A549 (cell line): ENCODE measurements at regions not wholly inside any gene's neighbourhood (a gene's known extent, or its start where the extent isn't known, plus 50 kb on each side); places are given as distances from the start of the nearest gene placed in this dataset.

ENCODE experiments used
- ATAC-seq, 2 experiments: fragments of 200-7000 bp in 1 of 2; fragments of >200 bp in 1 of 2; cut with Nextera tagmentation in 1 of 2; cut with Tn5 transposase in 1 of 2; 3 replicates each; pipeline versions ENCODE4 v1.8.0 to v1.9.1; 2018 to 2020; ENCODE audit warnings: mild to moderate bottlenecking in 1 of 2, moderate library complexity in 1 of 2
- CTCF ChIA-PET: fragments of 300-600 bp; sonication (Branson Sonifier 250); formaldehyde crosslinking; extraction: SDS; loops from one replicate; lab custom pipeline; 2021; ENCODE audit warnings: antibody characterized with exemption, inconsistent platforms; lab: Yijun Ruan, JAX
- POLR2A ChIA-PET: fragments of 350-600 bp; formaldehyde crosslinking; extraction: SDS; loops from one replicate; lab custom pipeline; 2021; ENCODE audit warnings: antibody characterized with exemption, inconsistent platforms; lab: Yijun Ruan, JAX
- DNase-seq, 2 experiments: peaks; one replicate each; pipeline versions ENCODE4 v3.0.0 to v3.0.0-alpha.2; 2011 to 2016; ENCODE audit warnings: low read depth in 1 of 2, low spot score in 1 of 2
- FAIRE-seq: peaks from 2 replicates; lab custom pipeline; 2011; peaks lifted over from hg19 to GRCh38; lab: Jason Lieb, UNC
- H3K27ac ChIP-seq, 2 experiments: fragments of >200 bp; sonication (Bioruptor Twin); formaldehyde crosslinking; 3 replicates each; pipeline ENCODE4 v1.5.1; 2016 to 2017
- H3K4me1 ChIP-seq: fragments of >200 bp; sonication (Bioruptor Twin); formaldehyde crosslinking; 3 replicates; pipeline ENCODE4 v1.6.1; 2016
- H3K4me2 ChIP-seq: fragments of >200 bp; sonication (Bioruptor Twin); formaldehyde crosslinking; 3 replicates; pipeline ENCODE4 v1.6.1; 2016
- H3K4me3 ChIP-seq: fragments of >200 bp; sonication (Bioruptor Twin); formaldehyde crosslinking; 3 replicates; pipeline ENCODE4 v1.5.1; 2016
- H3K9me3 ChIP-seq: fragments of >200 bp; sonication (Bioruptor Twin); formaldehyde crosslinking; 3 replicates; pipeline ENCODE4 v1.6.1; 2016
- BCL3 ChIP-seq: fragments of >200 bp; sonication (Bioruptor Twin); formaldehyde crosslinking; IDR thresholded peaks from 3 replicates; pipeline ENCODE4 v1.6.1; 2016
- CHD2 ChIP-seq: fragments of 150-350 bp; IDR thresholded peaks from 2 replicates; pipeline ENCODE4 v1.6.1; 2014; ENCODE audit warnings: low read length; ENCODE audit not compliant: partially characterized antibody
- ELK1 ChIP-seq: fragments of 150-350 bp; IDR thresholded peaks from 2 replicates; pipeline ENCODE4 v1.6.1; 2014; ENCODE audit warnings: low read depth, mild to moderate bottlenecking, low read length
- EP300 ChIP-seq, 2 experiments: fragments of >200 bp; sonication (Bioruptor Twin); formaldehyde crosslinking; IDR thresholded peaks; 2 replicates in 1 of 2; 3 replicates in 1 of 2; pipeline ENCODE4 v1.6.1; 2016 to 2017
- FOSB ChIP-seq: fragments of 250-450 bp; sonication (Bioruptor Pico); IDR thresholded peaks from 2 replicates; pipeline ENCODE4 v1.5.0; 2020; ENCODE audit warnings: mild to moderate bottlenecking, moderate library complexity
- FOSL2 ChIP-seq, 2 experiments: fragments of 450-650 bp in 1 of 2; fragments of >200 bp in 1 of 2; sonication (Bioruptor Twin) in 1 of 2; formaldehyde crosslinking; IDR thresholded peaks; 2 replicates each; pipeline versions ENCODE4 v1.5.0 to v1.6.1; 2016 to 2020; ENCODE audit warnings: mild to moderate bottlenecking in 1 of 2, moderate library complexity in 1 of 2
- GATA3 ChIP-seq: IDR thresholded peaks from 2 replicates; pipeline ENCODE4 v1.6.1; 2012; ENCODE audit warnings: borderline replicate concordance
- HOXA7 ChIP-seq: fragments of 250-450 bp; sonication (Bioruptor Pico); IDR thresholded peaks from 2 replicates; pipeline ENCODE4 v1.5.0; 2020; ENCODE audit warnings: mild to moderate bottlenecking, moderate library complexity
- HOXB13 ChIP-seq: fragments of 250-450 bp; sonication (Bioruptor Pico); IDR thresholded peaks from 2 replicates; pipeline ENCODE4 v1.5.0; 2020; ENCODE audit warnings: low read depth, mild to moderate bottlenecking, moderate library complexity
- JUNB ChIP-seq: fragments of >200 bp; sonication (Bioruptor Twin); formaldehyde crosslinking; IDR thresholded peaks from 2 replicates; pipeline ENCODE4 v1.6.1; 2016
- KDM5A ChIP-seq: fragments of 200-600 bp; sonication (generic); IDR thresholded peaks from 2 replicates; pipeline ENCODE4 v1.6.1; 2016; ENCODE audit warnings: antibody characterized with exemption, mild to moderate bottlenecking
- MAFK ChIP-seq: fragments of 450-650 bp; IDR thresholded peaks from 2 replicates; pipeline ENCODE4 v1.6.1; 2014; ENCODE audit not compliant: partially characterized antibody
- MYC ChIP-seq: IDR thresholded peaks from 2 replicates; pipeline ENCODE4 v1.6.1; 2012; ENCODE audit warnings: mild to moderate bottlenecking, inconsistent platforms, low read length, improper control_type of control experiment, borderline replicate concordance
- NPAS2 ChIP-seq: fragments of 250-450 bp; sonication (Bioruptor Pico); IDR thresholded peaks from 2 replicates; pipeline ENCODE4 v1.8.0; 2022; ENCODE audit warnings: mild to moderate bottlenecking, moderate library complexity, borderline replicate concordance
- PHF8 ChIP-seq: fragments of 200-600 bp; sonication (generic); IDR thresholded peaks from 2 replicates; pipeline ENCODE4 v1.6.1; 2016; ENCODE audit warnings: low read depth, mild to moderate bottlenecking, antibody characterized with exemption, moderate library complexity, borderline replicate concordance
- POLR2A ChIP-seq: IDR thresholded peaks from 2 replicates; pipeline ENCODE4 v1.6.1; 2012; ENCODE audit warnings: mild to moderate bottlenecking, low read length
- RCOR1 ChIP-seq: fragments of 150-350 bp; IDR thresholded peaks from 2 replicates; pipeline ENCODE4 v1.6.1; 2014; ENCODE audit warnings: antibody characterized with exemption, low read length, low read depth
- REST ChIP-seq: fragments of 200-600 bp; sonication (generic); IDR thresholded peaks from 2 replicates; pipeline ENCODE4 v1.6.1; 2016; ENCODE audit warnings: antibody characterized with exemption, mild to moderate bottlenecking, moderate library complexity
- SMC3 ChIP-seq: fragments of >200 bp; sonication (Bioruptor Twin); formaldehyde crosslinking; IDR thresholded peaks from 3 replicates; pipeline ENCODE4 v1.6.1; 2018; ENCODE audit warnings: inconsistent platforms
- TFCP2L1 ChIP-seq: fragments of 250-450 bp; sonication (Bioruptor Pico); IDR thresholded peaks from 2 replicates; pipeline ENCODE4 v1.5.0; 2021; ENCODE audit warnings: mild to moderate bottlenecking
- TP53 ChIP-seq: fragments of 250-450 bp; sonication (Bioruptor Pico); IDR thresholded peaks from 2 replicates; pipeline ENCODE4 v1.5.0; 2021; ENCODE audit warnings: mild to moderate bottlenecking, moderate library complexity
- USF2 ChIP-seq: fragments of 450-650 bp; IDR thresholded peaks from 2 replicates; pipeline ENCODE4 v1.6.1; 2014; ENCODE audit warnings: antibody characterized with exemption
- ZSCAN20 ChIP-seq: fragments of 250-450 bp; sonication (Bioruptor Pico); IDR thresholded peaks from 2 replicates; pipeline ENCODE4 v1.8.0; 2022; ENCODE audit warnings: mild to moderate bottlenecking, moderate library complexity
- WGBS: methylation state at CpG from one replicate; pipeline ENCODE4 v1.1.6; 2017; ENCODE audit errors: missing lambda C conversion rate; 5-methylcytosine and 5-hydroxymethylcytosine counted together

- H3K4me1 ChIP-seq, result no peaks in the 10 kb centered on the region
- H3K4me3 ChIP-seq, result no peak overlapping the region
- H3K9me3 ChIP-seq, result 0 out of 3 replicates have a peak, but pooled peaks cover 2% of the 10 kb centered on the region
- ATAC-seq, result no peak
- DNase-seq, result no peak
- POLR2A ChIA-PET, result no interaction called here
- no peak for FAIRE-seq
- TF ChIP-seq POLR2A, result no peak
- CTCF ChIA-PET, result interaction anchor here (0.6 kb wide), 1 partner anchor 789 kb away, joined by 3 read pairs; no protein-coding TSS in a partner anchor
- H3K27ac ChIP-seq, result no peak overlapping the region
- H3K4me2 ChIP-seq, result no peak overlapping the region
Measured at GRCh38 chr2:16881122-16881521, 215.5 kb upstream of the CYRIA start.

GRCh38 chr2:16871411-16871810 lies 205.8 kb upstream of the CYRIA start:
- Histone ChIP-seq H3K4me3 (no peak overlapping the region), H3K27ac (no peak overlapping the region), H3K4me1 (no peaks in the 10 kb centered on the region), H3K4me2 (no peak overlapping the region), H3K9me3 (no peaks in the 10 kb centered on the region)
- ATAC-seq (no peak), FAIRE-seq (no peak), DNase-seq (no peak)
- TF ChIP-seq FOSL2 (IDR thresholded peaks at IDR 0.05) (no peak), FOSL2 (CRISPR knock-in tag; IDR thresholded peaks at IDR 0.05) (no peak), MYC (no peak), HOXB13 (no peak), GATA3 (no peak), JUNB (no peak), REST (no peak), PHF8 (no peak), CHD2 (no peak), BCL3 (no peak), MAFK (no peak), USF2 (no peak), EP300 (IDR thresholded peaks at IDR 0.05) (no peak), TFCP2L1 (CRISPR knock-in tag) (no peak), TP53 (CRISPR knock-in tag) (no peak), ZSCAN20 (CRISPR knock-in tag) (no peak)
- 0% methylated on average over 2 of the region's 2 CpGs for WGBS
- CTCF ChIA-PET, result no interaction called here
- POLR2A ChIA-PET, result no interaction called here

GRCh38 chr2:16870491-16871076 lies 204.9 kb upstream of the CYRIA start:
- CTCF ChIA-PET, result interaction anchor here (0.6 kb wide), 1 partner anchor 34 kb away, joined by 3 read pairs; no protein-coding TSS in a partner anchor
- no peak for TF ChIP-seq SMC3
- TF ChIP-seq POLR2A, result no peak
- no peak for TF ChIP-seq HOXA7
- TF ChIP-seq RCOR1, result no peak
- no peak for TF ChIP-seq NPAS2 (CRISPR knock-in tag)
- TF ChIP-seq FOSB (CRISPR knock-in tag), result no peak
- no peak for TF ChIP-seq KDM5A
- TF ChIP-seq REST, result no peak
- no peak for TF ChIP-seq ELK1
- TF ChIP-seq, all 56 proteins: peak for 0
- no peak for FAIRE-seq
- H3K27ac ChIP-seq, result no peak overlapping the region
- H3K4me2 ChIP-seq, result no peak overlapping the region
- WGBS, result 16% methylated on average over 5 of the region's 5 CpGs
- no peaks in the 10 kb centered on the region for H3K9me3 ChIP-seq
- no peak overlapping the region for H3K4me3 ChIP-seq
- ATAC-seq, result no peak
- POLR2A ChIA-PET, result no interaction called here
- no peaks in the 10 kb centered on the region for H3K4me1 ChIP-seq
- no peak for DNase-seq
